Smooth muscle cell (in vitro differentiated cells): ENCODE measurements at regions not wholly inside any gene's neighbourhood (a gene's known extent, or its start where the extent isn't known, plus 50 kb on each side); places are given as distances from the start of the nearest gene placed in this dataset.

Experiments used
- DNase-seq: peaks from one replicate; lab custom pipeline; 2025; ENCODE audit not compliant: unreplicated experiment; lab: John Stamatoyannopoulos, UW
- H2AFZ ChIP-seq: fragments of 200-600 bp; sonication (generic); 2 replicates; pipeline ENCODE4 v1.6.0; 2016; ENCODE audit warnings: antibody characterized with exemption, low read depth, mild to moderate bottlenecking
- H3F3A ChIP-seq: fragments of 200-600 bp; sonication (generic); 2 replicates; pipeline ENCODE4 v1.6.0; 2017; ENCODE audit warnings: antibody characterized with exemption, low read depth
- H3K27ac ChIP-seq: fragments of 200-600 bp; sonication (generic); 2 replicates; pipeline ENCODE4 v1.5.1; 2016; ENCODE audit warnings: low read depth, mild to moderate bottlenecking
- H3K27me3 ChIP-seq: fragments of 200-600 bp; sonication (generic); 2 replicates; pipeline ENCODE4 v1.6.1; 2016; ENCODE audit warnings: low read depth, mild to moderate bottlenecking
- H3K36me3 ChIP-seq: fragments of 200-600 bp; sonication (generic); 2 replicates; pipeline ENCODE4 v1.5.1; 2016; ENCODE audit warnings: low read depth
- H3K4me1 ChIP-seq: fragments of 200-600 bp; sonication (generic); 2 replicates; pipeline ENCODE4 v1.5.1; 2016; ENCODE audit warnings: low read depth
- H3K4me2 ChIP-seq: fragments of 200-600 bp; sonication (generic); 2 replicates; pipeline ENCODE4 v1.6.0; 2016; ENCODE audit warnings: mild to moderate bottlenecking
- H3K4me3 ChIP-seq: fragments of 200-600 bp; sonication (generic); 2 replicates; pipeline ENCODE4 v1.5.1; 2016; ENCODE audit warnings: mild to moderate bottlenecking
- H3K79me2 ChIP-seq: fragments of 200-600 bp; sonication (generic); 2 replicates; pipeline ENCODE4 v1.6.0; 2016; ENCODE audit warnings: low read depth, mild to moderate bottlenecking
- H3K9ac ChIP-seq: fragments of 200-600 bp; sonication (generic); 2 replicates; pipeline ENCODE4 v1.6.0; 2016; ENCODE audit warnings: low read depth
- H3K9me3 ChIP-seq: fragments of 200-600 bp; sonication (generic); replicated peaks from 2 replicates; pipeline ENCODE4 v1.5.1; 2016; ENCODE audit warnings: low read depth
- H4K20me1 ChIP-seq: fragments of 200-600 bp; sonication (generic); 2 replicates; pipeline ENCODE4 v1.6.0; 2016; ENCODE audit warnings: low read depth
- CTCF ChIP-seq: fragments of 200-600 bp; sonication (generic); IDR thresholded peaks from 2 replicates; pipeline ENCODE4 v1.5.1; 2017; ENCODE audit warnings: borderline replicate concordance, mild to moderate bottlenecking, antibody characterized with exemption; ENCODE audit not compliant: insufficient read depth, poor library complexity, severe bottlenecking
- WGBS: methylation state at CpG from one replicate; pipeline ENCODE4 v1.1.7; 2016; ENCODE audit warnings: low lambda C conversion rate; 5-methylcytosine and 5-hydroxymethylcytosine counted together

GRCh38 chr2:71277536-71278103 is 50.7 kb upstream of the PAIP2B start:
- peaks cover 61% of the 10 kb centered on the region for H3K27me3 ChIP-seq
- no peaks in the 10 kb centered on the region for H3F3A ChIP-seq
- 6% methylated on average over 18 of the region's 18 CpGs for WGBS
- no peak overlapping the region for H3K9ac ChIP-seq
- no peaks in the 10 kb centered on the region for H3K79me2 ChIP-seq
- H3K36me3 ChIP-seq, result no peaks in the 10 kb centered on the region
- peak; percentile 24 for TF ChIP-seq CTCF
- peaks cover 14% of the 10 kb centered on the region for H3K4me1 ChIP-seq
- H4K20me1 ChIP-seq, result no peaks in the 10 kb centered on the region
- H3K27ac ChIP-seq, result no peak overlapping the region
- H3K9me3 ChIP-seq, result no peaks in the 10 kb centered on the region
- peak; percentile 17 for DNase-seq
- peak overlapping the region; percentile 94 for H3K4me2 ChIP-seq
- peak overlapping the region; percentile 64 for H2AFZ ChIP-seq
- H3K4me3 ChIP-seq, result peak overlapping the region; percentile 52

DNA sequence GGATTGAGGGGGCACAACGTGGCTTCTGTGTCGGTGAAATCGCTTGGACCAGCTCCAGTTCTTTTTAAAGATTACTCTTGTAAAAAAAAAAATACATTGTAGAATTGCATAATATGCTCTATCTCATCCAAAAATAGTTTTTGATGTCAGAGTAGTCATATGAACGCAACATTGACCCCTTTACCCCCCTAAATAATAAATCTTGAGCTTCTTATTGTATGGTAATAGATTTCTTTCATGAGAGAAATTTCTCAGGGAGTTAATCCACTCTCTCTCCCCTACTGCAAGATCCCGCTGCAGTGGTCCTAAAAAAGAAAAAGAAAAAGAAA is 50.2 kb upstream of the PAIP2B start:
- peak overlapping the region; percentile 52 for H3K4me3 ChIP-seq
- H3K9ac ChIP-seq, result no peak overlapping the region
- H4K20me1 ChIP-seq, result no peaks in the 10 kb centered on the region
- no peak overlapping the region for H3K27ac ChIP-seq
- no peaks in the 10 kb centered on the region for H3K9me3 ChIP-seq
- WGBS, result 6% methylated on average over 5 of the region's 5 CpGs
- H3K4me2 ChIP-seq, result peak overlapping the region; percentile 94
- H3K36me3 ChIP-seq, result no peaks in the 10 kb centered on the region
- H3K4me1 ChIP-seq, result peaks cover 14% of the 10 kb centered on the region
- no peaks in the 10 kb centered on the region for H3K79me2 ChIP-seq
- H3F3A ChIP-seq, result no peaks in the 10 kb centered on the region
- TF ChIP-seq CTCF, result no peak
- peaks cover 64% of the 10 kb centered on the region for H3K27me3 ChIP-seq
- no peak for DNase-seq
- peak overlapping the region; percentile 64 for H2AFZ ChIP-seq

DNA sequence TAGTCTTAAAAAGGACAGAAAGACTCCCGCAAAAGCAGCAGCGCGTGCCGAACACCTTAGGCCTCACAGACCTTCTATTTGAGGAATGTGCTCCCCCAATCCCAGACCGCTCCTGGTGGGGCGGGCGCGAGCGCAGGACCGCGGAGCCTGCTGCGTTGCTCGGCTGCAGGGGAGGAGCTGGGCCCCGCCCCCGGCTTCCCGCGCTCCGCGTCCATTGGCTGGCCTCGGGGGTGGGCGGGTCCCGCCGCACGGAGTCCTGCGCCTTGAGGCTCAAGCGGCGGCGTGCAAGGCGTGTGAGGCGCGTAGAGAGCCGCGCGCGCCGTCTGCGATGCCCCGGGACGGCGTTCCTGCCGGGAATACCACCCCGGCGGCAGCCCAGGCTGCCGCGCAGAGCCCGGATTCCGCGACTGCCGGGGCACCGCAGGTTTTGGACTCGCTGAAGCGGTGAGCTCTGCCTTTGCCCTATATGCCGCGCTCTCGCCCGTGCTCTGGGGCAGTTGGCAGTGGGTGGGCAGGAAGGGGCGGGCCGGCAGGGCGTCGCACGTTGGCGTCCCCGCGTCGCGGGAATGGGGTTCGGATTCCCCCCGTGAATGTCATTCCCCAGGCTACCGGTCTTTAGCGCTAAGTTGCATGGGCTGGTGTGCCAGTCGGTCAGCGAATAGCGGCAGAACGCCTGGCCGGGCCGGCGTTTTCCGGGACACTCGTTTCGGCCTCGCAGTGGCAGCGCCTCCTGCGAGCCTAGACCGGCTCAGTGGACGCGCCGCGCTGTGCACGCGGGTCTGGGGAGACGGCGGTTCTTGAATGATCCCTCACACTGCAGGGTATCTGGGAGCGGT is 49.6 kb upstream of the PAIP2B start:
- no peaks in the 10 kb centered on the region for H3F3A ChIP-seq
- H3K27me3 ChIP-seq, result peaks cover 60% of the 10 kb centered on the region
- H3K4me2 ChIP-seq, result peak overlapping the region; percentile 94
- peaks cover 14% of the 10 kb centered on the region for H3K4me1 ChIP-seq
- under 1% methylated on average over 86 of the region's 93 CpGs for WGBS
- H3K36me3 ChIP-seq, result no peaks in the 10 kb centered on the region
- no peaks in the 10 kb centered on the region for H4K20me1 ChIP-seq
- peak overlapping the region; percentile 52 for H3K4me3 ChIP-seq
- no peak overlapping the region for H3K9ac ChIP-seq
- no peaks in the 10 kb centered on the region for H3K79me2 ChIP-seq
- H3K27ac ChIP-seq, result no peak overlapping the region
- H3K9me3 ChIP-seq, result no peaks in the 10 kb centered on the region
- peak; percentile 66 for DNase-seq
- H2AFZ ChIP-seq, result peak overlapping the region; percentile 64
- no peak for TF ChIP-seq CTCF
